HCT116 (cell line): ENCODE measurements at regions not wholly inside any gene's neighbourhood (a gene's known extent, or its start where the extent isn't known, plus 50 kb on each side); places are given as distances from the start of the nearest gene placed in this dataset.

Experiments
- ATAC-seq: fragments of 200-7000 bp; cut with Tn5 transposase; 2 replicates; pipeline ENCODE4 v1.9.1; 2020; ENCODE audit warnings: mild to moderate bottlenecking, moderate library complexity
- BruUV-seq: library from RNA; stranded (reverse); fragments of 400-500 nt; replicated peaks from 2 replicates; lab custom pipeline; 2021; lab: Mats Ljungman, UMichigan
- CTCF ChIA-PET: fragments of 300-600 bp; sonication (Branson Sonifier 250); formaldehyde crosslinking; loops from one replicate; lab custom pipeline; 2021; ENCODE audit warnings: antibody characterized with exemption; lab: Charles Lee
- POLR2A ChIA-PET: fragments of 300-600, 350-600 bp; sonication (Branson Sonifier 250); formaldehyde crosslinking; loops from one replicate; lab custom pipeline; 2021; ENCODE audit warnings: antibody characterized with exemption; lab: Charles Lee
- RAD21 ChIA-PET, 2 experiments: fragments of 300-600 bp; sonication (Branson Sonifier 250); formaldehyde crosslinking; loops; one replicate each; lab custom pipeline; 2023; ENCODE audit warnings: low total read pairs in 2 of 2; ENCODE audit not compliant: uncharacterized antibody in 2 of 2, unreplicated experiment in 2 of 2, low non-redundant PET in 1 of 2; lab: Charles Lee
- DNase-seq: peaks from one replicate; pipeline ENCODE4 v3.0.0-alpha.2; 2010; ENCODE audit warnings: low read depth, low spot score
- H2AFZ ChIP-seq: fragments of 200-600 bp; shearing (Covaris generic), sonication (generic); 2 replicates; pipeline ENCODE4 v1.6.1; 2017; ENCODE audit warnings: low read depth, mixed run types, mixed read lengths, antibody characterized with exemption, low read length; ENCODE audit not compliant: poor library complexity, severe bottlenecking
- H3K27ac ChIP-seq: 2 replicates; pipeline ENCODE4 v1.5.1; 2012; ENCODE audit warnings: low read depth, low read length
- H3K27me3 ChIP-seq: fragments of 200-600 bp; sonication (generic); 2 replicates; pipeline ENCODE4 v1.6.1; 2016; ENCODE audit warnings: mixed run types, low read length, mixed read lengths; ENCODE audit not compliant: insufficient read depth
- H3K36me3 ChIP-seq, 2 experiments: fragments of 200-500 bp in 1 of 2; fragments of 200-600 bp in 1 of 2; sonication (Bioruptor generic) in 1 of 2; sonication (generic) in 1 of 2; 2 replicates each; pipeline versions ENCODE4 v1.5.1 to v1.6.1; 2014 to 2016; ENCODE audit warnings: low read length in 2 of 2, inconsistent platforms in 1 of 2, mixed read lengths in 1 of 2, mixed run types in 1 of 2; ENCODE audit not compliant: insufficient read depth in 2 of 2, control insufficient read depth in 1 of 2
- H3K4me1 ChIP-seq, 2 experiments: fragments of 200-600 bp in 1 of 2; sonication (generic) in 1 of 2; 2 replicates each; pipeline versions ENCODE4 v1.5.1 to v1.6.1; 2012 to 2017; ENCODE audit warnings: low read length in 2 of 2, inconsistent platforms in 1 of 2, mild to moderate bottlenecking in 1 of 2, mixed read lengths in 1 of 2, mixed run types in 1 of 2, moderate library complexity in 1 of 2; ENCODE audit not compliant: insufficient read depth in 2 of 2, control insufficient read depth in 1 of 2
- H3K4me2 ChIP-seq: fragments of 200-600 bp; sonication (generic); 2 replicates; pipeline ENCODE4 v1.6.1; 2017; ENCODE audit warnings: mixed run types, low read length, mixed read lengths
- H3K4me3 ChIP-seq, 2 experiments: fragments of 200-600 bp in 1 of 2; sonication (generic) in 1 of 2; replicated peaks in 1 of 2; 2 replicates each; pipeline ENCODE4 v1.5.1; 2011 to 2016; ENCODE audit warnings: low read length in 2 of 2, control low read depth in 1 of 2, low read depth in 1 of 2, mild to moderate bottlenecking in 1 of 2, mixed read lengths in 1 of 2, mixed run types in 1 of 2
- H3K79me2 ChIP-seq: fragments of 200-600 bp; sonication (generic); 2 replicates; pipeline ENCODE4 v1.6.1; 2017; ENCODE audit warnings: mild to moderate bottlenecking, mixed run types, low read length, moderate library complexity, mixed read lengths; ENCODE audit not compliant: insufficient read depth
- H3K9ac ChIP-seq: fragments of 200-600 bp; sonication (generic); 2 replicates; pipeline ENCODE4 v1.6.1; 2016; ENCODE audit warnings: low read length, mixed read lengths
- H3K9me2 ChIP-seq: fragments of 200-600 bp; sonication (generic), shearing (Covaris generic); 2 replicates; pipeline ENCODE4 v1.6.1; 2017; ENCODE audit warnings: mixed run types, mild to moderate bottlenecking, moderate library complexity; ENCODE audit not compliant: insufficient read depth
- H3K9me3 ChIP-seq, 2 experiments: fragments of 200-500 bp in 1 of 2; fragments of 200-600 bp in 1 of 2; sonication (Bioruptor generic) in 1 of 2; sonication (generic) in 1 of 2; 2 replicates each; pipeline ENCODE4 v1.6.1; 2014 to 2017; ENCODE audit warnings: low read length in 2 of 2, mixed read lengths in 2 of 2, inconsistent platforms in 1 of 2, low read depth in 1 of 2, mild to moderate bottlenecking in 1 of 2, mixed run types in 1 of 2, moderate library complexity in 1 of 2; ENCODE audit not compliant: control insufficient read depth in 1 of 2, insufficient read depth in 1 of 2
- H4K20me1 ChIP-seq: fragments of 200-600 bp; sonication (generic), shearing (Covaris generic); 2 replicates; pipeline ENCODE4 v1.6.1; 2017; ENCODE audit warnings: mixed run types, mild to moderate bottlenecking, moderate library complexity; ENCODE audit not compliant: insufficient read depth
- CEBPB ChIP-seq: IDR thresholded peaks from 2 replicates; pipeline ENCODE4 v1.6.1; 2012; ENCODE audit warnings: low read depth
- EGR1 ChIP-seq: IDR thresholded peaks from 2 replicates; pipeline ENCODE4 v1.6.1; 2012; ENCODE audit warnings: low read depth
- RAD21 ChIP-seq: IDR thresholded peaks from 2 replicates; pipeline ENCODE4 v1.6.1; 2012; ENCODE audit warnings: low read depth, mild to moderate bottlenecking
- REST ChIP-seq: IDR thresholded peaks from 2 replicates; pipeline ENCODE4 v1.6.1; 2012; ENCODE audit warnings: low read depth
- TCF7L2 ChIP-seq: IDR thresholded peaks from 2 replicates; pipeline ENCODE4 v1.7.0; 2011; ENCODE audit warnings: borderline replicate concordance, inconsistent platforms; ENCODE audit not compliant: insufficient read depth, insufficient read length; ENCODE audit errors: extremely low read depth
- YY1 ChIP-seq: IDR thresholded peaks from 2 replicates; pipeline ENCODE4 v1.6.1; 2011; ENCODE audit warnings: low read length, low read depth, moderate library complexity, mild to moderate bottlenecking; ENCODE audit not compliant: insufficient replicate concordance; ENCODE audit errors: extremely low read depth
- intact Hi-C: fragments of 100-400 bp; cut with micrococcal nuclease; formaldehyde crosslinking; loops from 2 replicates; pipeline ENCODE4 v1.10.0; 2022

DNA sequence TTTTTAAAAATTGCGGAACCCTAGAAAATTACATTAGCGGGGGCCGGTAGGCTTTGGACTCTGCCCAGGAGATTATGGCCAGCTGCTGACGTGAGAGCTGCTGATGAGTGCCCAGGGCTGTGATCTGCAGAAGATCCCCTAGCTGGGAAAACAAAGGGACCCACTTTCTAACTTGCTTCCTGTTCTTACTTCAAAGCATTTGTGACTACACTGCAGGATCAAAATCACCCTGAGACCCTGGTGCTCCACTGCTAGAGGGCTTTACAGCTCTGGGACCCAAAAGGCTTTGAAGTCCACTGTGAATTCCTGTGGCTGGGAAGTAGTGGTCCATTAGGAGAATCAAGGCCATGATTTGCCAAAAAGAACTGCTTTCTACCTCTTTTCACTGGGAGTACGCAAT is 499.4 kb upstream of the AKR1E2 start:
- no TSS peak for BruUV-seq
- RAD21 ChIA-PET, result no interaction called here
- intact Hi-C loops, result loop anchor here (5.0 kb wide), 1 partner anchor 1094 kb away; no protein-coding TSS in a partner anchor

GRCh38 chr10:4319870-4320367 is 506.1 kb upstream of the AKR1E2 start:
- no peaks in the 10 kb centered on the region for H3K4me1 ChIP-seq
- H3K9ac ChIP-seq, result no peak overlapping the region
- TF ChIP-seq REST (no peak), CEBPB (no peak), RAD21 (no peak)
- no peaks in the 10 kb centered on the region for H3K36me3 ChIP-seq
- H4K20me1 ChIP-seq, result no peaks in the 10 kb centered on the region
- H3K9me2 ChIP-seq, result no peaks in the 10 kb centered on the region
- H3K9me3 ChIP-seq, result no peaks in the 10 kb centered on the region
- DNase-seq, result no peak
- no peak overlapping the region for H3K4me2 ChIP-seq
- ChIA-PET RAD21 (no interaction called here), POLR2A (no interaction called here), CTCF (no interaction called here)
- H2AFZ ChIP-seq, result no peak overlapping the region
- no peak overlapping the region for H3K4me3 ChIP-seq
- H3K27ac ChIP-seq, result no peak overlapping the region
- no peak for ATAC-seq
- H3K27me3 ChIP-seq, result no peaks in the 10 kb centered on the region
- BruUV-seq, result no TSS peak
- H3K79me2 ChIP-seq, result no peaks in the 10 kb centered on the region
- intact Hi-C loops, result no loop called here

More for the DNA sequence above, 499.4 kb upstream of the AKR1E2 start:
- Histone ChIP-seq H3K4me2 (no peak overlapping the region), H3K27me3 (no peaks in the 10 kb centered on the region), H3K4me3 (no peak overlapping the region)
- no peak for DNase-seq
- TF ChIP-seq EGR1 (no peak), TCF7L2 (peak; percentile 25), YY1 (no peak)
- TF ChIP-seq, all 23 proteins: peak for 1
- Histone ChIP-seq H3K27ac (no peak overlapping the region), H3K9me2 (no peaks in the 10 kb centered on the region), H3K79me2 (no peaks in the 10 kb centered on the region), H4K20me1 (no peaks in the 10 kb centered on the region), H3K4me1 (peaks cover 0 to 9% of the 10 kb centered on the region in 2 experiments; a peak in 2 of 4 replicates), H2AFZ (no peak overlapping the region), H3K9ac (no peak overlapping the region), H3K9me3 (no peaks in the 10 kb centered on the region), H3K36me3 (no peaks in the 10 kb centered on the region)
- ATAC-seq, result no peak
- CTCF ChIA-PET, result no interaction called here
- POLR2A ChIA-PET, result no interaction called here
